Nephron progenitor cell (in vitro differentiated cells): ENCODE measurements at regions not wholly inside any gene's neighbourhood (a gene's known extent, or its start where the extent isn't known, plus 50 kb on each side); places are given as distances from the start of the nearest gene placed in this dataset.

ENCODE experiments used
- DNase-seq: peaks from one replicate; pipeline ENCODE4 v3.0.0; 2021
- H3K27ac Mint-ChIP-seq: 2 replicates; pipeline ENCODE4 v1.8.0; 2021; ENCODE audit warnings: mild to moderate bottlenecking, moderate library complexity, mixed read lengths
- H3K27me3 Mint-ChIP-seq: 2 replicates; pipeline ENCODE4 v1.8.0; 2021; ENCODE audit warnings: mild to moderate bottlenecking, low read depth, mixed read lengths; ENCODE audit not compliant: poor library complexity
- H3K36me3 Mint-ChIP-seq: 2 replicates; pipeline ENCODE4 v1.8.0; 2021; ENCODE audit warnings: low read depth, mixed read lengths
- H3K4me1 Mint-ChIP-seq: 2 replicates; pipeline ENCODE4 v1.8.0; 2021; ENCODE audit warnings: mixed read lengths
- H3K4me3 Mint-ChIP-seq: 2 replicates; pipeline ENCODE4 v1.8.0; 2021; ENCODE audit warnings: mild to moderate bottlenecking, moderate library complexity, mixed read lengths
- H3K9me3 Mint-ChIP-seq: 2 replicates; pipeline ENCODE4 v1.8.0; 2021; ENCODE audit warnings: mild to moderate bottlenecking, moderate library complexity, mixed read lengths
- TF ChIP-seq, protein P1 (sequence below): fragments of 200-600 bp; sonication (generic); IDR thresholded peaks from 2 replicates; pipeline ENCODE4 v1.5.0; 2021; ENCODE audit warnings: antibody characterized with exemption

DNA sequence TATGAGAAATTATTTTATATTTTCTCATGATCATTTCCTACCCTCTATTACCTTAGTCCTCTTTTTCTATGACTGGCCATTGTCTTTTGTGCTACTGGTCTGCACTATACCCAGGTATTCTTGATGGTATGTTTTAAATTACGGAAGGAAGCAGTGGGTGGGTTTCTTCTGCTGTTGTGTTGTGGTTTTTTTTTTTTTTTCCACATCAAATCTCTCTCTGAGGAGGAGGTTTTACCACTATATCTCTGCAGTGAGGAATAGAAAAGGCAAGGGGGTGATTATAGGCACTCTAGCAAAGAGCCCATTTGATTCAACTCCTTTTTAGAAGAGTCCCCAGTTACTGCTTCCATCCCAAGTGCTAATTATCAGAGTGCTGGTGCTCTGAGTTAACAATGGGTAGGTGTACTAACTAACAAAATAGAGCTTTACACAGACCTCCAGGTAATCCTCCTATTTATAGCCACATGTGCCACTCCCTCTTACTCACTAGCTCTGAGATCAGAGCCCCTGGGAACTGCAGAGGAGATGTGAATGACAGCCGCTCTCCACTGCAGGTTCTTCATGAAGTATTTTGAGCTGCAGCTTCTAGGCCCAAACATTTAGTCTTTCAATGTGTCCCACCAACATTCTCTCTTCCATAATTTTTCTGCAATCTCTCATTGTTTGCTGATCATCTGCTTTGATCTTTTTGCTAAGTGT lies 301.6 kb upstream of the GULP1 start:
- TF ChIP-seq, protein P1, sequence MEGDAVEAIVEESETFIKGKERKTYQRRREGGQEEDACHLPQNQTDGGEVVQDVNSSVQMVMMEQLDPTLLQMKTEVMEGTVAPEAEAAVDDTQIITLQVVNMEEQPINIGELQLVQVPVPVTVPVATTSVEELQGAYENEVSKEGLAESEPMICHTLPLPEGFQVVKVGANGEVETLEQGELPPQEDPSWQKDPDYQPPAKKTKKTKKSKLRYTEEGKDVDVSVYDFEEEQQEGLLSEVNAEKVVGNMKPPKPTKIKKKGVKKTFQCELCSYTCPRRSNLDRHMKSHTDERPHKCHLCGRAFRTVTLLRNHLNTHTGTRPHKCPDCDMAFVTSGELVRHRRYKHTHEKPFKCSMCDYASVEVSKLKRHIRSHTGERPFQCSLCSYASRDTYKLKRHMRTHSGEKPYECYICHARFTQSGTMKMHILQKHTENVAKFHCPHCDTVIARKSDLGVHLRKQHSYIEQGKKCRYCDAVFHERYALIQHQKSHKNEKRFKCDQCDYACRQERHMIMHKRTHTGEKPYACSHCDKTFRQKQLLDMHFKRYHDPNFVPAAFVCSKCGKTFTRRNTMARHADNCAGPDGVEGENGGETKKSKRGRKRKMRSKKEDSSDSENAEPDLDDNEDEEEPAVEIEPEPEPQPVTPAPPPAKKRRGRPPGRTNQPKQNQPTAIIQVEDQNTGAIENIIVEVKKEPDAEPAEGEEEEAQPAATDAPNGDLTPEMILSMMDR: no peak
- Mint-ChIP-seq H3K36me3 (no peaks in the 10 kb centered on the region), H3K27ac (no peak overlapping the region), H3K27me3 (peaks cover 9% of the 10 kb centered on the region), H3K4me3 (no peak overlapping the region), H3K9me3 (no peaks in the 10 kb centered on the region), H3K4me1 (peaks cover 10% of the 10 kb centered on the region)
- DNase-seq: no peak

DNA sequence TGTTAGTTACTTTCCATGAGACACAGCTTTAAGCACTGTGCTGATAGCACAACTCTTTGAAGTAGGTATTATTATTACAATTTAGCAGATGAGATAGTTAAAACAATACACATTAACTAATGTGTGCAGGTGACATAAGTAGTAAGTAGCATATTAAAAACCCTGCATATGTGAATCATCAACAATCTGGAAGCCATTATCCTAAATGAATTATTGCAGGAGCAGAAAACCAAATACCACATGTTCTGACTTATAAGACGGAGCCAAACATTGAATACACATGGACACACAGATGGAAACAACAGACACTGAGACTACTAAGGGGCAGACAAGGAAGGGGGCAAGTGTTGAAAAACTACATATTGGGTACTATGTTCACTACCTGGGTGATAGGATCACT lies 300.3 kb upstream of the GULP1 start:
- TF ChIP-seq, protein P1: no peak
- Mint-ChIP-seq H3K4me3 (no peak overlapping the region), H3K4me1 (peaks cover 8% of the 10 kb centered on the region), H3K27ac (no peak overlapping the region), H3K27me3 (peaks cover 9% of the 10 kb centered on the region), H3K36me3 (no peaks in the 10 kb centered on the region), H3K9me3 (no peaks in the 10 kb centered on the region)
- DNase-seq: no peak

DNA sequence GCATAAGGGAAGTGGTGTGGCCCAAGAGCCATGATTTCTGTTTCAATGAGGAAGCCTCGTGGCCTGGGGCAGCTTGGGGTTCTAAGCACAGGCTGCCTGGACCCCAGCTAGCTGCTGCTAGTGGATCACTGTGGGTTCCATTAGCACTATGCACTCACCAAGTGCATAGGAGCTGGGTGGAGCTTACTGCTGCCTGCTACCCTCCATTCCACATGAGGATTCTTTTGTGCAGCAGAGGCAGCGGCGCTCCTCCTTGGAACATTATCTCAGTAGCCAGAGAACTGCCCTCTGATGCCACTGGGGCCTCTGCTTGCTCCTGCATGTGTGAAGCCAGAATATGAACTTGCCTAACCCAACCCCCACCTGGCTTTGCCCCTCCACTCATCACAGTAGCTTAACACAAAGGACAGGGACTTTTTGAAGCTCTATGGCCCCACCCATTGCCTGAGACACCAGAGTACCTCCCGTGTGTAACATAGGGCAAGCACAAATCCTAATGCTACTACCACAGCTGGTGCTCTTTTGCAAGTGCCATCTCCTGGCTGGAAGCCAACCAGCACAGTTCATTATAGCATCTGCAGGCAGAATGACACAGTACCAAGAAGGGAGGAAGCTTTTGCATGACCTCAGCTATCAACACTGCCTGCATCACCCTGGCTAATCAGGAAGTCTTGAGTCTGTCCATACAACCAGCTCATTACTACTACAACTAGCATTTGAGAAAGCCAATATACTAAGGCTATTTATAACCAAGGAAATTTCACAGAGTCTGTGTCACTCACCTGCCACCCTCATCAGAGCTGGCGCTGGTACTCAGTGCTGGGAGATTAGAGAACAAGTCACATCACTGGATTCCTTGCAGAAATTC lies 297.0 kb upstream of the GULP1 start:
- Mint-ChIP-seq H3K27ac (peak overlapping the region; percentile 25), H3K4me1 (peaks cover 15% of the 10 kb centered on the region), H3K4me3 (no peak overlapping the region), H3K36me3 (no peaks in the 10 kb centered on the region), H3K9me3 (no peaks in the 10 kb centered on the region), H3K27me3 (peaks cover 4% of the 10 kb centered on the region)
- no peak for DNase-seq
- TF ChIP-seq, protein P1: no peak

DNA sequence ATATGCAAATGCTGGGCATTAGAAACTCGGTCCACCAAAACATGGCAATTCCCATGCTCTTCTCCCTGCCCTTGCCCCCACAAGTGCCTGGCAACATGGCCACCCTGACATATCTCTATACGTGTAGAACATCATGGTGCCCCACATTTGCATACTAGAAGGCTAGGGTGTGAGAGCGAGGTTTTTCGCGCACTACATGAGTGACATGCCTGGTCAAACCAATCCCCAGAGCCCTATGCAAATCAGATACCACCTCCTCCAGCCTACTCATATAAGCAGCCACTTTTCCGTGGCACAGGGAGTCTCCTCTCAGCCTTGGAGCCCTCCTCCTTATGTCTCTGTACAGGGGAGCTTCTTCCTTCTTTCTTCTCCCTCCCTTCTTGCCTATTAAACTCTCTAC lies 296.1 kb upstream of the GULP1 start:
- Mint-ChIP-seq H3K9me3 (no peaks in the 10 kb centered on the region), H3K4me1 (peaks cover 22% of the 10 kb centered on the region), H3K36me3 (no peaks in the 10 kb centered on the region), H3K27me3 (peaks cover 4% of the 10 kb centered on the region), H3K4me3 (no peak overlapping the region), H3K27ac (no peak overlapping the region)
- DNase-seq: no peak
- TF ChIP-seq, protein P1: no peak

DNA sequence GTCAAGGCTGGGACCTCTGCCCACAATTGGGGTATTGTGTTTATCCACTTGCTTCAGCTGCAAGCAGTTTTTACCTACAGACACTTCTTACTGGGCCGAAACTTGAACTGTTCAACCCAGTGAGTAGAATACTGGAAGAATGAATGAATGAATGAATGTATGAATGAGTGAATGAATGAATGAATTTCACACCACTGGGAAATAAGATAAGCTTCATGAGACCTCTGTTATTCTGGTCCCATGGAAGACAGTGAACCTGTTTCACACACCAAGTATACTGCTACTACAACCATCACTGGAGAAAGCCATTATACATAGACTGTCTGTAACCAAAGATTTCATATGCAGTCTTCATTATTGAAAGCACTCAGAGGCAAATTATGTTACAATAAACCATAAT lies 295.0 kb upstream of the GULP1 start:
- no peak overlapping the region for H3K4me3 Mint-ChIP-seq
- H3K27me3 Mint-ChIP-seq: peaks cover 4% of the 10 kb centered on the region
- no peaks in the 10 kb centered on the region for H3K9me3 Mint-ChIP-seq
- no peak overlapping the region for H3K27ac Mint-ChIP-seq
- no peak for DNase-seq
- H3K4me1 Mint-ChIP-seq: peaks cover 22% of the 10 kb centered on the region
- TF ChIP-seq, protein P1: no peak
- no peaks in the 10 kb centered on the region for H3K36me3 Mint-ChIP-seq
